ENCODE measurements at regions not wholly inside any gene's neighbourhood (a gene's known extent, or its start where the extent isn't known, plus 50 kb on each side); places are given as distances from the start of the nearest gene placed in this dataset.

GRCh38 chr4:182085051-182085480 lies 158.1 kb upstream of the TENM3 start:
- H3K9me3 ChIP-seq: no peaks in the 10 kb centered on the region
- no peak for DNase-seq
- intact Hi-C loops (cut with micrococcal nuclease; ENCODE audit: unreplicated experiment): no loop called here
- CTCF ChIA-PET: no interaction called here
- Mint-ChIP-seq H3K4me1 (ENCODE audit: low read depth, unreplicated experiment) (no peaks in the 10 kb centered on the region), H3K4me3 (ENCODE audit: unreplicated experiment) (no peak overlapping the region), H3K9me3 (ENCODE audit: unreplicated experiment) (no peaks in the 10 kb centered on the region), H3K27me3 (ENCODE audit: insufficient read depth, unreplicated experiment) (peaks cover 3% of the 10 kb centered on the region), H3K27ac (ENCODE audit: unreplicated experiment) (no peak overlapping the region), H3K36me3 (ENCODE audit: insufficient read depth, unreplicated experiment) (no peaks in the 10 kb centered on the region)
- H3K4me3 ChIP-seq (ENCODE audit: low read depth, low read length): no peak overlapping the region
- TF ChIP-seq CTCF (IDR thresholded peaks at IDR 0.05; ENCODE audit: insufficient read depth in 1 of 2, low read depth in 1 of 2, low read length in 1 of 2, severe bottlenecking in 1 of 2, unreplicated experiment in 1 of 2): no peak
- no peaks in the 10 kb centered on the region for H3K4me1 ChIP-seq
- BruUV-seq (replicated peaks): no TSS peak
- H3K27me3 ChIP-seq (replicated peaks; ENCODE audit: control insufficient read depth, insufficient read depth, low read length): no peaks in the 10 kb centered on the region
- no peaks in the 10 kb centered on the region for H3K36me3 ChIP-seq (ENCODE audit: control insufficient read depth, insufficient read depth, low read length)
- POLR2A ChIA-PET: no interaction called here

- H3K36me3 ChIP-seq (ENCODE audit: control insufficient read depth, insufficient read depth, low read length): no peaks in the 10 kb centered on the region
- intact Hi-C loops (cut with micrococcal nuclease; ENCODE audit: unreplicated experiment): no loop called here
- no peak for DNase-seq
These were observed 153.9 kb upstream of the TENM3 start for GRCh38 chr4:182089326-182089725.

GRCh38 chr4:182090186-182090585 lies 153.0 kb upstream of the TENM3 start:
- Mint-ChIP-seq H3K4me3 (ENCODE audit: unreplicated experiment) (no peak overlapping the region), H3K27me3 (ENCODE audit: insufficient read depth, unreplicated experiment) (peaks cover 5% of the 10 kb centered on the region), H3K36me3 (ENCODE audit: insufficient read depth, unreplicated experiment) (no peaks in the 10 kb centered on the region), H3K4me1 (ENCODE audit: low read depth, unreplicated experiment) (no peaks in the 10 kb centered on the region), H3K27ac (ENCODE audit: unreplicated experiment) (no peak overlapping the region), H3K9me3 (ENCODE audit: unreplicated experiment) (peaks cover 10% of the 10 kb centered on the region)
- Histone ChIP-seq H3K4me3 (ENCODE audit: low read depth, low read length) (no peak overlapping the region), H3K27me3 (replicated peaks; ENCODE audit: control insufficient read depth, insufficient read depth, low read length) (no peaks in the 10 kb centered on the region), H3K36me3 (ENCODE audit: control insufficient read depth, insufficient read depth, low read length) (no peaks in the 10 kb centered on the region), H3K9me3 (no peaks in the 10 kb centered on the region), H3K4me1 (no peaks in the 10 kb centered on the region)
- no TSS peak for BruUV-seq (replicated peaks)
- POLR2A ChIA-PET: no interaction called here
- DNase-seq: no peak
- CTCF ChIA-PET: interaction anchor here (0.6 kb wide), 1 partner anchor 13 kb away, joined by 3 read pairs; no protein-coding TSS in a partner anchor
- intact Hi-C loops (cut with micrococcal nuclease; ENCODE audit: unreplicated experiment): no loop called here
- no peak for TF ChIP-seq CTCF (IDR thresholded peaks at IDR 0.05; ENCODE audit: insufficient read depth in 1 of 2, low read depth in 1 of 2, low read length in 1 of 2, severe bottlenecking in 1 of 2, unreplicated experiment in 1 of 2)

More at GRCh38 chr4:182089326-182089725, 153.9 kb upstream of the TENM3 start:
- H3K9me3 Mint-ChIP-seq (ENCODE audit: unreplicated experiment): peaks cover 2% of the 10 kb centered on the region
- peak in 1 of 2 experiments; percentile 20 for TF ChIP-seq CTCF (IDR thresholded peaks at IDR 0.05; ENCODE audit: insufficient read depth in 1 of 2, low read depth in 1 of 2, low read length in 1 of 2, severe bottlenecking in 1 of 2, unreplicated experiment in 1 of 2)
- Histone ChIP-seq H3K9me3 (no peaks in the 10 kb centered on the region), H3K4me1 (no peaks in the 10 kb centered on the region), H3K4me3 (ENCODE audit: low read depth, low read length) (no peak overlapping the region), H3K27me3 (replicated peaks; ENCODE audit: control insufficient read depth, insufficient read depth, low read length) (no peaks in the 10 kb centered on the region)
- peaks cover 3% of the 10 kb centered on the region for H3K27me3 Mint-ChIP-seq (ENCODE audit: insufficient read depth, unreplicated experiment)
- ChIA-PET CTCF (no interaction called here), POLR2A (no interaction called here)
- no peaks in the 10 kb centered on the region for H3K4me1 Mint-ChIP-seq (ENCODE audit: low read depth, unreplicated experiment)
- no peak overlapping the region for H3K4me3 Mint-ChIP-seq (ENCODE audit: unreplicated experiment)
- H3K27ac Mint-ChIP-seq (ENCODE audit: unreplicated experiment): no peak overlapping the region
- BruUV-seq (replicated peaks): no TSS peak
- no peaks in the 10 kb centered on the region for H3K36me3 Mint-ChIP-seq (ENCODE audit: insufficient read depth, unreplicated experiment)

Measured in Caco-2 (cell line).